Activated CD4-positive, CD25-positive, alpha-beta regulatory T cell treated with anti-CD3 and anti-CD28 coated beads, Interleukin-2, amount 50 U/mL, for 72 hours (primary cell): ENCODE measurements at regions not wholly inside any gene's neighbourhood (a gene's known extent, or its start where the extent isn't known, plus 50 kb on each side); places are given as distances from the start of the nearest gene placed in this dataset.

Experiments used
- DNase-seq: peaks from one replicate; pipeline ENCODE4 v3.0.0; 2021

- no peak for DNase-seq
Measured at GRCh38 chr17:73997059-73997458, 206.4 kb upstream of the RPL38 start.

DNA sequence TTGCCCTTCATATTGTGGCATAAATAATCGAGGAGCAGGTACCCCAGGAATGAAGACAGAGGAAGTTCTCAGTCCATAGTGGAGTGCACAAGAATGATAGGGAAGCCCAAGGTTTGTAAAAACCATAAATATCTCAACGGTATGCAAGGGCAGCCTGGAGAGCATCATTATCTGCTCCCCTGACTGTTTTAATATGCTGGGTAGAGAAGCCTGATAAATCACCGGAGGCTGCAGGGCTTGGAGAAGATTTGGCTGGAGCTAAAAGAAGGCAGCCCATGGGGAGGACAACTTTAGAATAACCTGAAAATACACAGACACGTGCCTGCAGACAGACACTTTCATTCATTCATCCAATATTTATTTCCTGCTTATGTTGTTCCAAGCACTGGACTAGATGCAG, 205.2 kb upstream of the RPL38 start:
- DNase-seq: no peak

DNA sequence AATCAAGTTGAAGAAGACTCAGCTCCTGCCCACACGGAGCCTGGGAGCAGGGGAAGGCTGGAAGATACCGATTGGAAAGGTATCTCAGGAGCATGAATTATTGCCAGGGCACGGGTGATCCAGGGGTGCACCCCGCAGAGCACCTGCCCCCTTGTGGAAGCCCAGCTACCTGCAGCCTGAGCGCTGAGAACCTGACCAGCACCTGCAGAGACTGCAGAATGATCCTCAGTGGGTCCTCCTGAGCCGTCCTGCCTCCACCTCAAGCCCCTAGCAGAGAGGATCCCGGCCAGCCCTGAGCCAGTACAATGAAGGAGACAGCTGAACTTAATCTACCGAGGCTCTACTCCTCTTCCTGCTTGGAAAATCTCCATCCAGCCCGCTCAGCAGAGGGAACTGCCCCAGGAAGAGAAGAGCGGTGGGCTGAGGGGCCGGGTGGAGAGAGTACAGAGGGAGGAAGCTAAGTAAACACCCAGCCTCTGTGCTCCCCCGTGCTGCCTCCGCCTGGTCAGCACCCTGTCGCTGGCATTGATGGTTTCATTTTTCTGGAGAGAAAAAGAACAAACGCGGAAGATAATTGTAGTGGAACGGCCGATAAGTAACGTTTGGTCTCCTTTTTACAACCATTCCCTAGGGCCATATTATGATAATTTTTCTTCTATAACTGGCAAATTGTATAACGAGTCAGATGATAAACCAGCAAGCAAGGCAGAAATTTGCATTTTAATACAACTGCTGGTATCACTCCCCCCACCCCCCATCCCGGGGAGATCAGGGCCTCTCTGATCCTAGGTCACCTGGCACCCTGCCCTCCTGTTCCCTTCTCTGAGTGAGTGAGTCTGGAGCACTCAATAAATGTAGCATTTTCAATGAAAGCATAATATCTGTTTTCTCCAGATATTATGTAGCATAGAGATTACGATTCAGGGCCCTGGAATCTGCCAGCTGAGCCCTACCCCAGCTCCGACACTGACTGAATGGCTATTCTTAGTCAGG, 204.5 kb upstream of the RPL38 start:
- peak; percentile 65 for DNase-seq

DNA sequence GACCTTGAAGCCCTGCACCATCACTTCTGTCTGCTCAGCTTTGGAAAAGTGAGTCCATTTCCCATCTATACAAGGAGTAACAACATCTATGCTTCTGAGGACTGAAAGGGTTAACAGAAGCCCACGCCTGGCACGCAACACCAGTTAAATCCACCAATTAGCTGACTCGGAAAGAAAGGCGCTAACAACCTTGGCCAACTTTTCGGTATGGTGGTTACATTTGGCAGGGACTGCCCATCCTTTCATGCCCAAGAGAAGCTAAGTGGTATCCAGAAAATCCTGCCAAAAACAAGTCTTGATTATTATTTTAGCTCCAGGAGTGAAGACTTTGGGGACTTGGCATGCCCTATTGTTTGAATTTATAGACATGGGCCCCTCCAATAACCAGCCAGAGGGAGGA, 202.3 kb upstream of the RPL38 start:
- no peak for DNase-seq

- no peak for DNase-seq
Measured at GRCh38 chr17:74002241-74002640, 201.2 kb upstream of the RPL38 start.

DNA sequence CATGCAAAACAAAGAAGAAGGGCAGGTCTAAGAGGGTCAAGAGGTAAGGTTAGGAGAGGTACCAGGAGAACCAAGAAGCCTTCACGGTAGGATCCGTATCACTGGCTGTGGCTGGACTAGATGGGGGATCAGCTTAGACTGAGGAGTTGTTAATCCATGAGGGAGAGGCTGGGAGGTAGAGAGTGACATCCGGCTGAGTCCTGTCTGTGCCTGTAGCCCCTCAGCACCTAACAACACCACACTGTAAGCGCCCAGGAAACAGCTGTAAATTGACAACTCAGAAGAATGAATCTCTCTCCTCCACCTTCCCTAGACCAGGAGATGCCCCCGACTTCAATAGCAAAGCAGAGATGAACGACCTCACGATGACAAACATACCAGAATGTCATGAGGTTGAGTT, 199.4 kb upstream of the RPL38 start:
- no peak for DNase-seq

DNA sequence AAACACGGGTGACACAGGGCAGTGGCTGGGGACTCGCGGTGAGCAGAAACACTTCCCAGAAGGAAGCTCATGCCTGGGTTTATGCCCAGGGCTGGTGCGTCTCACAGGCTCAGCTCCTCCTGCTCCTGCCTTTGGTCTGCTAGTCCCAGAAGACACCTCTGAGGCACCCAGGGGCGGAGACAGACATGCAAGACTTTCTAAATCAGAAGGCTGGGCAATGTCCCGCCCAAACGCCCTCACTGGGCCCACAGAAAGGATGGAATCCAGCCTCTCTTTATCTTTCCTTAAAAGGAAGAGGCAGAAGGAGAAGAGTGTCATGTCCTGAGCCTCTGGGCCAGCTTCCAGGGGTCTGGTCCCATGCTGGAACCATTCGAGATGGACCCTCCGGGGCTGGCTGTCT, 197.7 kb upstream of the RPL38 start:
- DNase-seq: no peak

- no peak for DNase-seq
Measured at GRCh38 chr17:74006371-74006770, 197.1 kb upstream of the RPL38 start.

DNA sequence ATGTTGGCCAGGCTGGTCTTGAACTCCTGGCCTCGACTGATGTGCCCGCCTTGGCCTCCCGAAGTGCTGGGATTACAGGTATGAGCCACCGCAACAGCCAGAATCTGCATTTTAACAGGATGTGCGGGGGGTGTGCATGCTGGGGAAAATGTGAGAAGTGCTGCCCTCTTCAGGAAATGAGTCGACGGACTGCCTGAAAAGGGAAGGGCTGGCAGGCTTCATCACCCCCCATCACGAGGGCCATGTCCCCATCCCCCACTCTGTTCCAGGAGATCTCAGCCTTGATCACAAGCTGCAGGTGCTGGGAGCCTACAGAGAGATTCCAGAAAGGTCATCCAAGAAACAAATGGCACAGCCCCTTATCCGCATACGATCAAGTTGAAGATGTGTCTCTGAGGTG, 195.3 kb upstream of the RPL38 start:
- DNase-seq: no peak

GRCh38 chr17:74009056-74009625, 194.3 kb upstream of the RPL38 start:
- no peak for DNase-seq

DNA sequence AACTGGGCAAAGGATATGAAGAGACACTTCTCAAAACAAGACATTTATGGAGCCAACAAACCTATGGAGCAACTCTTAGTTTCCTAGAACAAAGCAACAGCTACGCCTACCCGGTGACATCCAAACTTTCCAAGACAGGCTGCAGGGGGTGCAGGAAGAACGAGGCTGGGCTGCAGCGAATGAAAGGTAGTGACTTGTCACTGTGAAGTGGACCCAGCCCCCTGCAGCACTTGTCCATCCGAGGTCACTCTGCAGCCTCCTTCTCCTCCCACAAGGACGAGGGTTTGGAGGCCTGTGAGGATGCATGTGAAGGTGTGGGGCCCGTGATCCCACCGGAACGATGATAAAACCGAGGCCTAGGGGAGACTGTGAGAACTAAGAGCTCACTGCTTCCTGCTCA, 192.6 kb upstream of the RPL38 start:
- no peak for DNase-seq

GRCh38 chr17:74011966-74012365, 191.5 kb upstream of the RPL38 start:
- DNase-seq: no peak

DNA sequence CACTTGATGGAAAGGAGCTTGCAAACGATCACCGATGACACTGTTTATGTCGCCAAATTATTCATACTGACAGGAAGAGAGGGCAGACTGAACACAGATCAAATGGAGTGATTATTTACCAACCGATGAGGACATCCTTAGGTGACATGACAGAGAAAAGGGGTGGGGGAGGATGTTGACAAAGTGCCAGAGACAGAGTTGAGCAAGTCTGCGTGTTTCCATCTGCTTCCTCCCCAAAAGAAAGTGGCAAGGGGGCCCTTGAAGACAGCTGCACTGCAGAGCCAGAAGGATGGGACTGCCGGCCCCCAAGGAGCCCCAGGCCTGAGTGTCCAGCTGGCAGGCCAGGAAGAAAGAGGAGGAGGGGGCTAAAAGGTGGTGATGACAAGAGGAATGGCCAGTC, 191.0 kb upstream of the RPL38 start:
- no peak for DNase-seq

DNA sequence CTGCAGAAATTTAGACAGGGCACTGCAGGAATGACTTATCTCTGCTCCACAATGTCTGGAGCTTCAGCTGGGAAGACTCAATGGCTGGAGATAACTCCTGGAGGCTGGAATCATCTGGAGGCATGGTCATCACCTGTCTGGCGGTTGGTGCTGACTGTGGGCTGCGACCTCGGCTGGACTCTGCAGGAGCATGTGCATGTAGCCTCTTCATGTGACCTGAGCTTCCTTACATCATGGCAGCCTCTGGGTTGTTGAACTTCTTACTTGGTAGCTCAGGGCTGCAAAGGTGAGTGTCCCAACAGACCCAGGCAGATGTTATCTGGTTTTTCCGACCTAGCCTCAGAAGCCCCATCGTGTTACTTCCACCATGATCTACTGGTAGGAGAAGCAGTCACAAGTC, 188.2 kb upstream of the RPL38 start:
- no peak for DNase-seq

- no peak for DNase-seq
Measured at GRCh38 chr17:74015990-74016389, 187.5 kb upstream of the RPL38 start.

GRCh38 chr17:74016461-74016860, 187.0 kb upstream of the RPL38 start:
- no peak for DNase-seq

DNA sequence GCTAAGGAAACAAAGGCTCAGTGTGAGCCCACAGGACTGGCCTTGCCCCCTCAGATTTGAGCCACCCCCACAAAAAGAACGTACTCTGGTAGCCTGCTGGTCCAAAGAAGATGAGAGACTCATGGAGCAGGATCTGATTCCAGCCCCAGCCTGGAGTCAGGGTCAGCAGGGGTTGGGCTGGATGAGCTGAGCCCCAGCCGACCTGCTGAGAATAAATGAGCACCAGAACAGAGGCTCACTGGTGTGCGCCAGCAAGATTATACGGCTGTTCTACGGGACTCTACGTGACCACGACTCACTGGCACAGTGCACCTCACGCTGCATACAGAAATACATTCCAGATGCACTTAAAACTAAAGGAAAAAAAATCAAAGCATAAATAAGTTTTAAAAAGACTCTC, 186.0 kb upstream of the RPL38 start:
- DNase-seq: no peak

DNA sequence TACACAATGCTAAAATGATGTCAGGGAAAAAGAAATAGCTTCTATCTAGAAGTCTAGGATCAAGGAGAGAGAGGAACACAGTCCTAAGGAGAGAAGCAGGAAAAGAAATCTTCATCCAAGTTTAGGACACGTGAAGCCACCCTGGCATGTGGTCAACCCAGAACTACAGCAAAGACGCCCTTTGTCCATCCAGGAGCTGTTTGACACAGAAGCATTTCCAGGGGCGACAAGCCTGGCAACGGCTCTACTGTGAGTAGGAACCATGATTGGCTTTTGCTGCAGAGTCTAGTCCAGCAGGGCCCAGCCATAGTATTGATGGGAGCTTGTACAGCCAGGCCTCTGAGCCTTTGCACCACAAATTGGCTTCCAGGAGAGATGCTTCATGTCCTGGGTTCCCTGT, 185.4 kb upstream of the RPL38 start:
- no peak for DNase-seq

- no peak for DNase-seq
Measured at GRCh38 chr17:74019271-74019670, 184.2 kb upstream of the RPL38 start.

GRCh38 chr17:74019860-74020259, 183.6 kb upstream of the RPL38 start:
- no peak for DNase-seq

DNA sequence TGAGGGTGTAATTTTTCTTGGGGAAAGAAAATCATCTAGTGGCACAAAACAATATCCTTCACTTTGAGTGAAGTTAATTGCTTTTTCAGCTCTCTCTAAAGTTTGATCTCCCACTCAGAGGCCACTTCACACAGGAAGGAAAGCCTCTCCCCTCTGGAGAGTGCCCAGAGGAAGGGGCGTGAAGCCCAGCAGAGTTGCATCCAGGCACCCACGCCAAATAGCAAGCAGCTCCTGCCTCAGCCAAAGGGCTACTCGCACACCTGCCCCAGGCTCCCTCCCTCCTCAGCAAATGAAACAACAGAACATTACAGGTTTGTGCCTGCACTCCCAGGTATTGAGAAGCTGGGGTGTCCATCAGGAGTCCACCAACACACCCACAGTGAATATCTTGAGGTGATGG, 183.0 kb upstream of the RPL38 start:
- no peak for DNase-seq

GRCh38 chr17:74024871-74025531, 178.5 kb upstream of the RPL38 start:
- no peak for DNase-seq

DNA sequence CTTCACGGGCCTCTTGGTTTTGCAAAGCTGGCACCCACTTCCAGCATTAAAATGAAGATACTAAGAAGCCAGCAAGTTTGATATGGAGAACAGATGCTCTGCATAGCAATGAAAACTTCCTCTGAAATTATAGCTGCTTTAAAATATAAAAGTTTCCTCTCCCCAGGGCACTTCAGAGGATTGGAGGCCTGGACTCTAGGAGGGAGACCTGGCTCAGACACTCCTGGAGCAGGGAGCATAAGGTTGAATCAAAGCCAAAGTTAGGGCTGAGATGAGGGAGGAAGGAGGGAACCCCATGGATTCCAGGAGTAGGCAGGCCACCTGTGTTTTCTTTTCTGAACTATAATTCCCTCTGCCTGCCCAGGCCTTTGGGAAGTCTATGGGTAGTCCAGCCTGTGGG, 176.0 kb upstream of the RPL38 start:
- DNase-seq: no peak
